HL-60 (cell line): ENCODE measurements at regions not wholly inside any gene's neighbourhood (a gene's known extent, or its start where the extent isn't known, plus 50 kb on each side); places are given as distances from the start of the nearest gene placed in this dataset.

Source experiments
- CTCF ChIP-seq: IDR thresholded peaks from one replicate; pipeline ENCODE4 v1.5.1; 2011; ENCODE audit warnings: low read length, control low read depth, inconsistent platforms; ENCODE audit not compliant: insufficient read depth
- POLR2AphosphoS5 ChIP-seq: IDR thresholded peaks from 2 replicates; pipeline ENCODE4 v1.6.1; 2012; ENCODE audit warnings: low read depth

GRCh38 chr15:68493629-68494028 lies 61.7 kb upstream of the ITGA11 start:
- no peak for TF ChIP-seq POLR2AphosphoS5
- TF ChIP-seq CTCF: no peak
